Kidney epithelial cell (primary cell): ENCODE measurements at regions not wholly inside any gene's neighbourhood (a gene's known extent, or its start where the extent isn't known, plus 50 kb on each side); places are given as distances from the start of the nearest gene placed in this dataset.

Experiments used
- DNase-seq: peaks from one replicate; pipeline ENCODE4 v3.0.0-alpha.2; 2010; ENCODE audit warnings: low read depth
- H3K27me3 ChIP-seq: 2 replicates; pipeline ENCODE4 v1.6.0; 2011; ENCODE audit warnings: low read length; ENCODE audit not compliant: control insufficient read depth, insufficient read depth
- H3K36me3 ChIP-seq: 2 replicates; pipeline ENCODE4 v1.5.1; 2011; ENCODE audit warnings: low read length; ENCODE audit not compliant: control insufficient read depth, insufficient read depth
- H3K4me3 ChIP-seq: 2 replicates; pipeline ENCODE4 v1.5.1; 2011; ENCODE audit warnings: low read depth, mild to moderate bottlenecking, control low read depth, low read length
- TF ChIP-seq, protein P1 (sequence below): IDR thresholded peaks from 2 replicates; pipeline ENCODE4 v1.5.1; 2011; ENCODE audit warnings: mild to moderate bottlenecking, moderate library complexity, low read length, control low read depth, inconsistent platforms; ENCODE audit not compliant: insufficient read depth, poor library complexity, severe bottlenecking

DNA sequence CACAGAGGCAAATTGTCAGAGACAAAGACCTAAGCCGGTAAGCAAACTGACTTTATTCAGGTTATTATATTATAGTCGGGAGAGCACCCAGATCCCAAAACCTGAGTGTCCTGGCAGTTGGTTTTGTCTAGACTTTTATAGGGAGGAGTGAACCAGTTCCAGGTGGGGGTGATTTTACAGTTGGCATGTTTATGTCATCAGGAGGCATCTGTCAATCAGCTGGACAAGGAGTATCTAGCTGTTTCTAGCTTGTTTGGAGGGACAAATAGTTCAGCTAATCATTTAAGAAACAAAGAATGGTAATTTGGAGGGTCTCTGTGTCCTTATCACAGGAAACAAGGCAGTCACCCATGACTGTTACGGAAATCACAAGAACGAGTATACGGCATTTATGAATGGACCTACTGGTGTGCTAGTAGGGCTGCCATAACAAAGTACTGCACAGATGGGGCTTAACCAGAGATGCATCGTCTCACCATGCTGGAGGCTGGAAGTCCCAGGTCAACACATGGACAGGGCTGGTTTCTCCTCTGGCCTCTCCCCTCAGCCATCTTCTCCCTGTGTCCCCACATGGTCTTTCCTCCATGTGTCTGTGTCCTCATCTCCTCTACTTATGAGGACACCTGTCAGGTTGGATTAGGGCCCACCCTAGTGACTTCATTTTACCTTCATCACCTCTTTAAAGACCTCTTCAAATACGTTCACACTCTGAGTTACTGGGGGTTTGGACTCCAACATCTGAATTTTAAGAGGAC lies 122.7 kb downstream of the LY86 start:
- no peak for DNase-seq
- TF ChIP-seq, protein P1, sequence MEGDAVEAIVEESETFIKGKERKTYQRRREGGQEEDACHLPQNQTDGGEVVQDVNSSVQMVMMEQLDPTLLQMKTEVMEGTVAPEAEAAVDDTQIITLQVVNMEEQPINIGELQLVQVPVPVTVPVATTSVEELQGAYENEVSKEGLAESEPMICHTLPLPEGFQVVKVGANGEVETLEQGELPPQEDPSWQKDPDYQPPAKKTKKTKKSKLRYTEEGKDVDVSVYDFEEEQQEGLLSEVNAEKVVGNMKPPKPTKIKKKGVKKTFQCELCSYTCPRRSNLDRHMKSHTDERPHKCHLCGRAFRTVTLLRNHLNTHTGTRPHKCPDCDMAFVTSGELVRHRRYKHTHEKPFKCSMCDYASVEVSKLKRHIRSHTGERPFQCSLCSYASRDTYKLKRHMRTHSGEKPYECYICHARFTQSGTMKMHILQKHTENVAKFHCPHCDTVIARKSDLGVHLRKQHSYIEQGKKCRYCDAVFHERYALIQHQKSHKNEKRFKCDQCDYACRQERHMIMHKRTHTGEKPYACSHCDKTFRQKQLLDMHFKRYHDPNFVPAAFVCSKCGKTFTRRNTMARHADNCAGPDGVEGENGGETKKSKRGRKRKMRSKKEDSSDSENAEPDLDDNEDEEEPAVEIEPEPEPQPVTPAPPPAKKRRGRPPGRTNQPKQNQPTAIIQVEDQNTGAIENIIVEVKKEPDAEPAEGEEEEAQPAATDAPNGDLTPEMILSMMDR: no peak
- Histone ChIP-seq H3K4me3 (no peak overlapping the region), H3K36me3 (no peaks in the 10 kb centered on the region), H3K27me3 (no peaks in the 10 kb centered on the region)

DNA sequence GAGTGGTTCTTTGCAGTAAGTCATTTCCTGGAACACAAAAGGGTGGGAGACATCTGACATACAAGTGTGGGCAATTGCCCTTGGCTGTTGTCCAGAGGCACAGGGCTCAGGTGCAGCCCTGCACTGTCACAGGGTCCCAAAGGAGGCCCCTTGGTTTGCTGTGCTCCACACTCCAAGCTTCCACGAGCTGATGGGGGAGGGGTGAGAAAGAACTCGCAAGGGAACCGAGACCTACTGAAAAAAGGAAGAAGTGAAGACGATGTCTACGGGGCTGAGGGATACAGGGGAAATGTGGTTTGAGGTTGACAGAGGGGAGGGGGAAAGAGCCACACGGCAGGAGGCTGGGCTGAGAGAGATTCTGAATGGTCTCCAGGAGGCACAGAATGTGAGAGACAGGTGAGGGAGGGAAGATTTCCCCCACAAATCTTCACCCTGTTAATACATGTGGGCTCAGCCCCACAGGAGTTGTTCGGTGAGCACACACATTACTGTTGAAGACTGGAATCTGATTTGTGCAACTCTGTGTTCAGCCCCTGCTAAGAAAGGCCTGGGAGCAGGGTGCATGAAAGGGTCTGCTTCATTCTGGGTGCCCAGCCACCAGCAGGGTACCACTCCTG lies 123.4 kb downstream of the LY86 start:
- Histone ChIP-seq H3K27me3 (no peaks in the 10 kb centered on the region), H3K4me3 (no peak overlapping the region), H3K36me3 (no peaks in the 10 kb centered on the region)
- DNase-seq: no peak
- TF ChIP-seq, protein P1: no peak

DNA sequence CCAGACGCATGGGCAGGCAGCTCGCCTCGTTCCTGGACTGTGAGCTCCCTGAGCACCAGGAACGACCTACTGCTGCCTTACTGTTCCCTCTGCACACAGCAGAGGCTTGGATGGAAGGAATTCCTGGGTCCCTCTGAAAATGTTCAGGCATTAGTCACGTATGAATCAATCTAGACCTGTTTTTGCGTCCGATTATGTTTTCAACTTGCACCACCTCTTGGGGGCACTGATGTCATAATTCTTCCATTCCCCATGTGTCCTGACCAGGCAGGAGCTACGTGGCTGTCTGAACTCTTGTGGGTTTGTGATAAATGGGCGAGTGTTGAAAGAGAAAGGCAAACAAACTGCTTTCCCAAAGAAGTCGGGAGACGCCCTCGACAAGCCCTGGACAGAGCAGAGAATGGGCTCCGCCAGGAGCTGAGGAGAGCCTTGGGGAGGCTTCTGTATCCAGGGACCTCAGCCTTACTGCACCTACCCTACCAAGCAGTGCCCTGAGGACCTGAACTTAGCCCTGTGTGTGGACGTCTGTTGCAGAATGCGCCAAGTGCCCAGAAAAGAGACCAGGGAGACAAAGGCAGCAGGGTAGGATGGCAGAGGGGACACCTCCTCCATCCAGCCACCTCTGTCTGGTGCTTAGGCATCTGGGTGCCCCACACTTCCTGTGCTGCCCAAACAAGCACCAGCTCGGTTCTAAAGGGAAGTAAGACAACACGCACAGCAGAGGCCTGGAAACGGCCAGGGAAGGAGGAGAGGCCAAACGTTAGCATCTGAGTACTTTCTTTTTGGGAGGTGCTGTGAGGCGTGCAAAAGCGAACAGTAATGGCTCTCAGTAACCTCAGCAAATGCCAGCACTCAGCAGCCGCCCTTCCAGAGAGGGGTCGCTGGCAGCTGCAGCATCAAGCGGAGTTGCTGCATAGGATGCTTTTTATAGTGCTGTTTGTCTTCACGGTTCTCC lies 124.2 kb downstream of the LY86 start:
- TF ChIP-seq, protein P1: no peak
- Histone ChIP-seq H3K27me3 (no peaks in the 10 kb centered on the region), H3K36me3 (no peaks in the 10 kb centered on the region), H3K4me3 (no peak overlapping the region)
- DNase-seq: no peak

DNA sequence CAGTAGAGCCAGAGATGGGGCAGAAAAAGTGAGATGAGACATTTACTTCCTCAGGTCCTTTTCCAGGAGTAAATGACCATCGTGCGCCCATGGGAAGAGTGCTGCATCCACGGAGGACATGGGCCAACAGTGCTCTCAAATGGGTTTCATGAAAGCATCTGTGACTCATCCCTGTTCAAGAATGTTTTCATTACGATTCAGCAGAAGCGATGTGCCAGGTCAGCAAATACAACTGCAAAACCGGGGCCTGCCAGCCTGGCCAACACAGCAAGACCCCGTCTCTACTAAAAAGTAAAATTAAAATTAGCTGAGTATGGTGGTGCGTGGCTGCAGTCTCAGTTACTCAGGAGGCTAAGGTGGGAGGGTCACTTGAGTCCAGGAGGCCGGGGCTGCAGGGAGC lies 125.1 kb downstream of the LY86 start:
- H3K4me3 ChIP-seq: no peak overlapping the region
- TF ChIP-seq, protein P1: no peak
- no peak for DNase-seq
- no peaks in the 10 kb centered on the region for H3K27me3 ChIP-seq
- H3K36me3 ChIP-seq: no peaks in the 10 kb centered on the region

DNA sequence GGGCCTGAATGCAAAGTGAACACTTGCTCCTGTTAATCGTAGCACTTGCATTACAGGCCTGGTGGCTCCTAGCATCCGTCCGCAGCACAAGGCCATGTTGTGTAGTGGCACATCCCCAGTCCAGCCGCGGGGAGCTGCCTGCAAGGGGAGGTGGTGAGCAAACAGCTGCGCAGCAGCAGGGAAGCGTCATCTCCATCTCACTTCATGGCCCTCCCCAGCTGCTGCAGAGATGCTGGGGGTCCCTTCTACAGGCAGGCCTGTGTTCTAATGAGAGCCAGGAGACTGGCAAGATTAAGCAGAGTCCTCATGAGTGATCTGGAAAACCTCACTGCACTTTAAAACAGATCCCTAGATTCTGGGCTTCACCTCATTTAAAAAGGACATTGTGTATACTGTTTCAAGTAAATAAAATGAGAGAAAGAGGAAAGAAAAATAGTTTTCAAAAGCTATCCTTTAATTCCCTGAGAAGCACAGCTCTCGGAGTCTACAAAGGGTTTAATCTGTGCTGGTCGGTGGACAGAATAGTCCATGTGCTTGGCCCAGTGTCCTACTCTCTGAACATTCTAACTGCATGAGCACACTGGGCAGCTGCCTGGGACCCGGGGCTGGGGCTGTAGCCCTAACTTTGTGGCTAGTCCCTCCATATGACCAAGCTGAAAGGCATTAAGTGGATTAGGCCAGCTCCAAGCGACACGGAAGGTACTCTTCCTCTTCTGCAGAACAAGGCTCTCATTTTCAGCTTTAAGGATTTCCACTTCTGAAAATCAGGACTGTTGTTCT lies 125.8 kb downstream of the LY86 start:
- H3K4me3 ChIP-seq: no peak overlapping the region
- H3K27me3 ChIP-seq: no peaks in the 10 kb centered on the region
- TF ChIP-seq, protein P1: no peak
- DNase-seq: no peak
- peaks cover under 1% of the 10 kb centered on the region for H3K36me3 ChIP-seq
